ENCODE measurements at regions not wholly inside any gene's neighbourhood (a gene's known extent, or its start where the extent isn't known, plus 50 kb on each side); places are given as distances from the start of the nearest gene placed in this dataset.

DNA sequence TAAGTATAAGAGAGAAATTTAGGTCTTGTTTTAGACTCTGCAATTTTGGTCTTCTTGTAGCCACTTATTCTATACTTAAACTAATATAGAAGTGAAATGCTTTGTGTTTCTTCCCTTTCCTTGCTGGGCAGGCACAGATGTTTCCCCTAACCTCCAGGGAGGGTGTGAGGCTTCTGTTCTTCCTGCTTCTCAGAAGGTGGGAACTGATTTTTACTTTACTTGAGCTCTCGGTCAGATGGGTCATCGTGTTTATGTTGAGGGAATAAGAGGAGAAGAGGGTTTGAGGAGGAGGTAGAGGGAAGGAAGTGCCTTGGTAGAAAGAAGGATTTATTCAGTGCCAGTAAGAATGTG is 92.5 kb upstream of the CXCR4 start:
- no peak for DNase-seq (ENCODE audit: extremely low read depth, low read depth)
- no peak overlapping the region for H3K4me3 ChIP-seq (replicated peaks; ENCODE audit: low read depth, low read length)
- TF ChIP-seq CTCF (IDR thresholded peaks at IDR 0.05; ENCODE audit: low read depth, low read length, missing control alignments), result no peak

- DNase-seq (ENCODE audit: extremely low read depth, low read depth), result no peak
- TF ChIP-seq CTCF (IDR thresholded peaks at IDR 0.05; ENCODE audit: low read depth, low read length, missing control alignments), result no peak
- H3K4me3 ChIP-seq (replicated peaks; ENCODE audit: low read depth, low read length), result no peak overlapping the region
Observed at GRCh38 chr2:136209561-136210454, 91.9 kb upstream of the CXCR4 start.

GRCh38 chr2:136208682-136209420 is 90.9 kb upstream of the CXCR4 start:
- no peak for TF ChIP-seq CTCF (IDR thresholded peaks at IDR 0.05; ENCODE audit: low read depth, low read length, missing control alignments)
- no peak for DNase-seq (ENCODE audit: extremely low read depth, low read depth)
- no peak overlapping the region for H3K4me3 ChIP-seq (replicated peaks; ENCODE audit: low read depth, low read length)

- no peak for TF ChIP-seq CTCF (IDR thresholded peaks at IDR 0.05; ENCODE audit: low read depth, low read length, missing control alignments)
- DNase-seq (ENCODE audit: extremely low read depth, low read depth), result no peak
- no peak overlapping the region for H3K4me3 ChIP-seq (replicated peaks; ENCODE audit: low read depth, low read length)
Observed at GRCh38 chr2:136207665-136208064, 89.7 kb upstream of the CXCR4 start.

- no peak for TF ChIP-seq CTCF (IDR thresholded peaks at IDR 0.05; ENCODE audit: low read depth, low read length, missing control alignments)
- no peak overlapping the region for H3K4me3 ChIP-seq (replicated peaks; ENCODE audit: low read depth, low read length)
- no peak for DNase-seq (ENCODE audit: extremely low read depth, low read depth)
Observed at GRCh38 chr2:136207030-136207623, 89.2 kb upstream of the CXCR4 start.

DNA sequence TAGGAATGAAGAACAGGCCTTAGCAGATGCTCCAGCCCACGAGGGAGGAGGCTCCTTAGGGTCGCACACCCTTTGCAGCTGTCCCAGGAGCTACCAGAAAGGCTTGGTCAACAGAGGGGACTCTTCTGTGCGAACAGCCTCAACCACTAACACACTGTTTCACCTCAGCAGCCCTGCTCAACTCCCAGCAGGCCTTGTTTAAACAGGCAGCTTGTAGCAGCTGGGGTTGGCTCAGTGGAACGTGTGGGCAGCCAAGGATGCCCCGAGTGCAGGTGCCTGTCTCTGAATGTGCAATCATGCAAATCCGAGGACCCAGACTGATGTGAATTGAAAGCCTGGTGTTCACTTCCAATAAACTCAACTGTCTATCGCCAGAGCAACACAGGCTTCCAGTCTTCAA is 88.7 kb upstream of the CXCR4 start:
- H3K4me3 ChIP-seq (replicated peaks; ENCODE audit: low read depth, low read length), result no peak overlapping the region
- no peak for DNase-seq (ENCODE audit: extremely low read depth, low read depth)
- no peak for TF ChIP-seq CTCF (IDR thresholded peaks at IDR 0.05; ENCODE audit: low read depth, low read length, missing control alignments)

All from HFF-Myc (cell line).